HEK293 (cell line): ENCODE measurements at regions not wholly inside any gene's neighbourhood (a gene's known extent, or its start where the extent isn't known, plus 50 kb on each side); places are given as distances from the start of the nearest gene placed in this dataset.

ENCODE experiments used
- KLF9 ChIP-seq: fragments of 450-650 bp; formaldehyde crosslinking; IDR thresholded peaks from 2 replicates; pipeline ENCODE4 v1.5.1; 2016; ENCODE audit warnings: missing biosample characterization, missing genetic modification characterization, low read depth
- ZNF843 ChIP-seq: fragments of 450-650 bp; formaldehyde crosslinking; IDR thresholded peaks from 2 replicates; pipeline ENCODE4 v1.5.1; 2016; ENCODE audit warnings: missing biosample characterization, missing genetic modification characterization
- TF ChIP-seq, protein P1 (sequence below): fragments of 450-650 bp; formaldehyde crosslinking; IDR thresholded peaks from 2 replicates; pipeline ENCODE4 v1.5.1; 2016; ENCODE audit warnings: missing biosample characterization, missing genetic modification characterization
- TF ChIP-seq, protein P2 (sequence below): fragments of 450-650 bp; formaldehyde crosslinking; IDR thresholded peaks from 2 replicates; pipeline ENCODE4 v1.5.1; 2016; ENCODE audit warnings: missing biosample characterization, missing genetic modification characterization

DNA sequence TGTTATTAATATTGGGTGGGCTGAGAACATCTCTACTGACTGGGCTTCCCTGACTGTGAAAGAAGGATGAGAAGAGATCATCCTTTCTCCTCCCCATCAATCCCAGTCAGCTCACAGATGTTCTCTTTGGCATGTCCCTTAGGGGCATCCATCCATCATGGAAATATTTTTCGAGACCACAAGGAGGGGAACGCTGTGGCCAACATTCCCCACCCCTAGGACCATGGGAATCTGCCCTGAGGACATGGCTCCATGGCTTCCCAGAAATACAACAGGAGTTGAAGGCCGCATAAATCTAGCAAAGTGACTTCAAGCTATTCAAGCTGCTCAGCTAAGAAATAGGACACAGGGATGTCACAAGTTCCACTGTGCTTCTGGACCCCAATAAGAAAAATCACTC lies 456.8 kb downstream of the MED13L start:
- TF ChIP-seq, protein P1, sequence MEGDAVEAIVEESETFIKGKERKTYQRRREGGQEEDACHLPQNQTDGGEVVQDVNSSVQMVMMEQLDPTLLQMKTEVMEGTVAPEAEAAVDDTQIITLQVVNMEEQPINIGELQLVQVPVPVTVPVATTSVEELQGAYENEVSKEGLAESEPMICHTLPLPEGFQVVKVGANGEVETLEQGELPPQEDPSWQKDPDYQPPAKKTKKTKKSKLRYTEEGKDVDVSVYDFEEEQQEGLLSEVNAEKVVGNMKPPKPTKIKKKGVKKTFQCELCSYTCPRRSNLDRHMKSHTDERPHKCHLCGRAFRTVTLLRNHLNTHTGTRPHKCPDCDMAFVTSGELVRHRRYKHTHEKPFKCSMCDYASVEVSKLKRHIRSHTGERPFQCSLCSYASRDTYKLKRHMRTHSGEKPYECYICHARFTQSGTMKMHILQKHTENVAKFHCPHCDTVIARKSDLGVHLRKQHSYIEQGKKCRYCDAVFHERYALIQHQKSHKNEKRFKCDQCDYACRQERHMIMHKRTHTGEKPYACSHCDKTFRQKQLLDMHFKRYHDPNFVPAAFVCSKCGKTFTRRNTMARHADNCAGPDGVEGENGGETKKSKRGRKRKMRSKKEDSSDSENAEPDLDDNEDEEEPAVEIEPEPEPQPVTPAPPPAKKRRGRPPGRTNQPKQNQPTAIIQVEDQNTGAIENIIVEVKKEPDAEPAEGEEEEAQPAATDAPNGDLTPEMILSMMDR, result no peak
- TF ChIP-seq ZNF843 (tag by site-specific recombination), result no peak
- TF ChIP-seq, protein P2, sequence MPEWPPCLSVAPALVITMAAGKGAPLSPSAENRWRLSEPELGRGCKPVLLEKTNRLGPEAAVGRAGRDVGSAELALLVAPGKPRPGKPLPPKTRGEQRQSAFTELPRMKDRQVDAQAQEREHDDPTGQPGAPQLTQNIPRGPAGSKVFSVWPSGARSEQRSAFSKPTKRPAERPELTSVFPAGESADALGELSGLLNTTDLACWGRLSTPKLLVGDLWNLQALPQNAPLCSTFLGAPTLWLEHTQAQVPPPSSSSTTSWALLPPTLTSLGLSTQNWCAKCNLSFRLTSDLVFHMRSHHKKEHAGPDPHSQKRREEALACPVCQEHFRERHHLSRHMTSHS (tag by site-specific recombination), result no peak
- no peak for TF ChIP-seq KLF9
